M059J (cell line): ENCODE measurements at regions not wholly inside any gene's neighbourhood (a gene's known extent, or its start where the extent isn't known, plus 50 kb on each side); places are given as distances from the start of the nearest gene placed in this dataset.
A peak's percentile ranks its signal among the peaks of the same experiment; 100 is the strongest.

Source experiments
- DNase-seq: peaks from one replicate; pipeline ENCODE4 v3.0.0-alpha.2; 2012; ENCODE audit warnings: low read depth

DNA sequence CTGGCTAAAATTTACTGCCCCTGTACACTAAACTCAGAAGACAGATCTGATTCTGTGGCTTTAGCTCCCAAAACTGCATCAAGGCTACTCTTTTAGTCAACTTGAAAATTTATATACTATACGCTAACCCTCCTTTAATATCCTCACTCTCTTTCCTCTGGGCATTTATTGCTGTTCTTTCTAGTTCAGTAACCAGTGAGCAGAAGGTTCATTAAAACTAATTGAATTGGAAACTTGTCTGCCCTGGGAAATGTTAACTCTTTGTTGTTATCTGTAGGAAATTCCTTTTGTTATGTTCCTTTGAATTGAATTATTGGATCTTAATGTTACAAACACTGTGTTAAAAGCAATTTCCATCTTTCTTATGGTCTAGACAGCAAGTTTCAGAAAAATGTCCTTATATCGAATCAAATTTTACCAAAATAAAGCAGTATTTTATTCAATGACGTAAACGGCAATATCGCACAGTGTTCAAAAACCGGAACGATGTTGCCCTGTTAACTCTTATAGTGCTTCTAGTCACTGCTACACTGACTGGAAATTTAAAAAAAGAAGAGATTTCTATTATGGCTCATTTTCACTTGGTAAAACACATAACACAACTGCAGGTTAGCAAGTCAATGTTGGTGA, 168.3 kb downstream of the NR4A2 start:
- no peak for DNase-seq

DNA sequence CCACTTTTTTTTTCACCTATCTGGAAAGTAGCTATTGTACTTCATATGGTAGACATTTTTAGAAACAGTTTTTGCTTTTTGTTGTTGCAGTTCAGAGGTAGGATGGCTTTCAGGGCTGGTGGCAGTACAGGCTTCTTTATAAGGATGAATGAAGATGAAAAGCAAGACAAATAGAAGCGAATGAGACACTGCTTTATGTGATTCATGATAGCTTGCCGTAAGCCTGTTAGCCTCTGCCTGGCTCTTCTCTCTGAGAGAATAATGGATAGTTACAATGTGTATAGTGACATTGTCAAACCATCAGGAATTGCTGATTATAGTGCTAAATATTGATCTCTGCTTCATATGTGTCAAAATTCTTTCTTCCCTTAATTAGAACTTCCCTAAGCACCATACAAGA, 173.7 kb downstream of the NR4A2 start:
- no peak for DNase-seq

DNA sequence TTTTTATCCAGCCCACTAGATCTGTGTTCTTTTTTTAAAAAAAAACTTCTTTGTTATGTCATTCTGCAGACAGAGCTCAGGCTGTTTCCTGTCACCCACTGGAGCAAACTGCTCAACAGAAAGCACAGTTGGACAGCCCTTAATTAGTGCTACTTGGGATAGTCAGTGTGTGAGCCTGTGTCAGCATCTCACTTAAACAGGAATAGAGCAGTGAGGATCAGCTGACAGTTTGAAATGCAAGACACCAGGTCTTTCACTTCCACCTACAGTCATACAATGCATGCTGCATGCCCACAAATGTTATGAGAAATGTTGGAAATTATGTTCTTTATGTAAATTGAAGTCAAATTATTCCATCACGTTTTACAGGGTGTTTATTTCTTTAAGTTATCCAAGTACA, 174.9 kb downstream of the NR4A2 start:
- no peak for DNase-seq

DNA sequence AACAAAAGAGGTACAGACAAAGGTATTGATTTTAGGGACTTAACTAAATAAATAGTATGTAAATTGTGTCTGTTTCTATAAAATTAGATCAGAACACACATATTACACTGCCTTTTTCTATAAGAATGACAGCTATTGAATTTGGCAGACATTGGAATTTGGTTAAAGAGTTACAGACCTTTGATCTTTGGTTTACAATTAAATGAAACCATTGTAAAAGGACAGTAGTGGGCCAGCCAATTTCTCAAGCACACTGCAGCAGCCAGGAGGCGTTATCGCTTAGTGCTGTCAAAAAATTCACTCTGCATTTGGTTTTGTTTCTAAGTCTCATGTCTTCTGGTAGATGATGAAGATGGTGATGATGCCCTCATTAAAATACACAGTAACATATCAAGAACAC, 175.9 kb downstream of the NR4A2 start:
- DNase-seq: no peak

DNA sequence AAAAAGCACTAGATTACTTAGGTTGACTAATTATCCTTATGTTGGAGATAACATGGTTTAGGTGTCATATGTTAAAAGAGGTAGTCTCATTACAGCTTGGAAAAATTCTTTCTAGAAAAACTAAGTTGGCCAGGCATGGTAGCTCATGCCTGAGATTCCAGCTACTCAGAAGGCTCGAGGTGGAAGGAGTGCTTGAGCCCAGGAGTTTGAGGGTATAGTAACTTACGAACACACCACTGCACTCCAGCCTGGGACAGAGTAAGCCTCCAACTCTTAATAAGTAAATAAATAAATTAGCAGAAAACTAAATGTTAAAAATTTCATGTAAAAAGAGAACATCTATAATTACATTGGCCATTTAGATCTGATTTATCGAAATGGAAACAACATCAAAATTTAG, 177.2 kb downstream of the NR4A2 start:
- no peak for DNase-seq

DNA sequence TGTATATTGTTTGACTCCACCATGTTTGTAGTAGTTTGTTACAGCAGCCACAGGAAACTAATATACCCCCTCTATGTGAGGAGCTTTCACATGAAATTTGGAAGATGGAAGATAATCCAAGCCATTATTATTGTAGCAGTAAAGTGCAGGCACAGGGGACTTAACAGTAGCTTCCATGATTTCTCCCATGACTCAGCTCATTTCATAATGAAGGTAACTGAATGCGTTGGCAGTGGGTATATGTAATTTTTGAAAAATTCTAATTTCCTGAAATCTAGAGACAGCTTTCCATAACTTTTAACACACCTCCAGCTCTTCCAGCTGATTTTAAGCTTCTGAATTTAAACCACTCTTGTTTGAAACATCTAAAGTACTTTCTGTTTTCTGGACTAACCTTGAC, 181.2 kb downstream of the NR4A2 start:
- DNase-seq: no peak

DNA sequence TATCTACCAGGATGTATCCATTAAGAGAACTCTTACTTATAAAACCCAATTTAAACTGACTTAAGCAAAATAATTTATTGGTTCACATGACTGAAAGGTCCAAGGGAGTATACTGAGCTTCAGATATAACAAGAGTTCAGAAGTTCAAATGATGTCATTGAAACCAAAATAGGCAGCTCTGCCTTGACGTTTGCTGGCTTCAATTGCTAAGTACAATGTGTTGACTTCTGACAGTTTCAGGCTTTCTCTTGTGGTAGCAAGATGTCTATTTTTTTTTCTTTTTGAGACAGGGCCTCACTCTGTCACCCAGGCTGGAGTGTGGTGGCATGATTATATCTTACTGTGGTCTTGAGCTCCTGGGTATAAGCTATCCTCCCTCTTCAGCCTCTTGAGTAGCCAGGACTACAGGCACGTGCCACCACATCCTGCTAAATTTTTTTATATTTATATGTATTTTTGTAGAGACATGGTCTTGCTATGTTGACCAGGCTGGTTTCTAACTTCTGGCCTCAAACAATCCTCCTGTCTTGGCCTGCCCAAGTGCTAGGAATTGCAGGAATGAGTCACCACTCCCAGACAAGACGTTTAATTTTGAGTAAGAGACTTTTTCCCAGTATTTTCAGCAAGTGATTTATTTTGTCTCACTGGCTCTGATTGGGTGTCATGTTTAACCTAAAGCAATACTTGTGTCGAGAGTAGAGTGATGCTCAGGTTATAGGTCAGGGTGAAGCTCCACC, 184.8 kb downstream of the NR4A2 start:
- no peak for DNase-seq

DNA sequence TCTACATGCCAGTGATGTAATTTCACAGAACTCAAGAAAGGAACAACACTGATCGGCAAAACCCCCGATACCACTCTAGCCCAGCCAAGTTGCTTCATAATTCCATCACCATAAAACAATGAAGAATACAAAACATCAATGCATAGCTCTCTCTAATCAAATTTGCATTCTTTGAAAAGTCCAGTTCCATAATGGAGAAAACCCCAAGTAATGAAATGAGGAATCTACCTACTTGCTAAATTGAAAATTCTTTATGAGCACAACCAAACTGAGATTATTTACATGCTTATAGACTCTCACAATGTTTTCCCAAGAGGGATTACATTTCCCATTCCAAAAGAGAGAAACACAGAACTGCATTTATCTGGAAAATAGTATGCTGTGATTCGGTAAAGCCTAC, 186.5 kb downstream of the NR4A2 start:
- no peak for DNase-seq

DNA sequence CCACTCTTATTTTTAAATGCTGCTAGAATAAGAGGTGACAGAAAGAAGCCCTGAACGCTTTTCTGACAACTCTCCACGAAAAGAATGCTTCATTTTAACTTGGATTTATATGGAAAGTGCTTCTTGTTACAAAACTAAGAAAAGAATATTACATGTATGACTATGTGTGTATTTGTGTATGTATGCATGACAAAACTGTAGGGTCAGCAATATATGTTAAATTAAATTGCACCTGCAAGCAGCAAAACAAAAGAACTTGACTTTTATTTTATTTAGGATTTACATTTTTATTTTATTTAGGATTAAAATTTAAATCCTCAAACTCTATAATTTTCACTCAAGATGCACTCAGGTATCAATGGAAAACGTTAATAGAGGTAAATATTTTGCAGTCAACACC, 187.1 kb downstream of the NR4A2 start:
- DNase-seq: no peak

DNA sequence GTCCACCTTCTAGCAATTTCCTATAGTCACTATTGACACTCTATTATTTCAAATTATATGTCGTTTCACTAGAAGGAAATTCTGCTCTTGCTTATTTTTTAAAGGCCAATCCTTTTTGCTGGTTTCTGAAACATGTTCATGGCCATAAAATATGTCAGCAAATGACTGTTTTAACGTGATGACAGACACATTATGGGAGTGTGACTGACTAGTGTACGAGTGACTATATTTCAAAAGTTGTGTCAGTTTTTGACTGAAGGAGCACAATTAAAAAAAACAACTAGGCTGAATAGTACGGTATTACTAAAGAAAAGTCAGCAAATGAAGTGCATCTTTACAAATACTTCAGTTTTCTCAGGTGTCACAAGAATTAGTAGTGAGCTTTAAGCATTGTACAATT, 196.0 kb downstream of the NR4A2 start:
- no peak for DNase-seq

DNA sequence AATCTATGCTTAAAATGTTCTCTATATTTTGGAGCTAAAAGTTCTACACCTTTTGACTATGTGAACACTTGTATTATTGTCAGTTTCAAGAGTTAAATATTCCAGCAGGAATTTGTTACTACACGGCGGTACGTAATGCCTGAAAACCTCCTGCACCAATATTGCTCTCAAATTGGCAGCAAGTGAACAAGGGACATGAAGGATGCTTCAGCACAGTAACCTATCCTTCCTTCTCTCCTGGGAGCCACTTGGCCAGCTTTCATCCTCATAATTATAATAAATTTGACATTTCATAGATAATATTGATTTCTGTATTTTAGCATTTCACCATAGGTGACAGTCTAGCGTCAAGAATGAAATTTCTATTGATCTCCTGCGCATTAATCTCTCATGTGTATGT, 197.6 kb downstream of the NR4A2 start:
- no peak for DNase-seq

DNA sequence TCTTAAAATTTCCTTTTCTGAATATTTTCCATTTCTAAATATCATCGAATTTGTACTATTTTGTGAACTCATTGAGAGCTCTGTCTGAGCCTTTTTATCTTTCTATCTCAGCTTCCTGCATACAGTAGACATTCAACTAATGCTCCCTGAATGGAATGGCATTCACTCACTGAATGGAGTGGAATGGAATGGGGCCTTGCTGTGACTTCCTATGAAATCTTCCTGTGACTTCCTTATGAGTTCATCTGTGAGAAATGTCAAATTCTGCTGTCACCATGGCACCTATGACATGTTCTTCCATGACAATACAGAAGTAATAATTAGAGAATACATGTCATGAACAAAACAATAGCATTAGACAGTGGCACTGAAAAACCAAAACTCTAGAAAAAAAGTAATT, 199.6 kb downstream of the NR4A2 start:
- no peak for DNase-seq

DNA sequence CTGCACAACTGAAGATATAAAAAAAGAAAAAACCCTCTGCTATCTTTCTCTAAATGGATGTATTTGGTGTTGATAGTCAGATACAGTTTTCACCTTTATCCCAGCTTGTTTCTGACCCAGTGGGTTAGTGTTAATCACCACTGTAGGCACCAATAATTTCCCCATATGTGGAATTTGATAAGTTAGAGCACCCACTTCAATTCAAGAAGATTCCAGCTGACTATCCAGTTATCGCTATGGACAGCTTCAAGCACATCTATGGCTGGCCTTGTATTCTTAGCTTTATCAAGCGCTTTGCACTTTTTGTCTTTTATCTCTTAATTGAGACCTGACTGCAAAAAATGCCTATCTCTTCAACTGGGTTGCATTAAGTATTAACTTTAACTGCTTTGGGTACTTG, 200.4 kb downstream of the NR4A2 start:
- no peak for DNase-seq

DNA sequence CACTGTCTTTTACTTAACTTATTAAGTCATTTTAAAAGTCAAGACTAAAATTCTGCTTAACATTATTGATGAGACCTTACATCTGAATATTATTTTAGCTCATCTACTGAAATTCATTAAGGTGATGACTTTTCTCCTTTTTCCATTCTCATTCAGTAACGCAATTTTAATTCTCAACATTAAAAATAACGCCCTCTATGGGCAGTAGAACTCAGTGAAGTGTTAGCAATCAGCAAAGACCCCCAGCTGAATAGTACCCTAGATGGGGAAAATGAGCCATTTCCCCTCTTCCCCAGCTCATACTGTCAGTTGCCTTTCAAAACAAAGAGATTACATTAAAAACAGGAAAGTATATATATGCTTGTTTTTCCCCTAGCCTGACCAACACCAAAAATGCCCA, 203.3 kb downstream of the NR4A2 start:
- DNase-seq: no peak

DNA sequence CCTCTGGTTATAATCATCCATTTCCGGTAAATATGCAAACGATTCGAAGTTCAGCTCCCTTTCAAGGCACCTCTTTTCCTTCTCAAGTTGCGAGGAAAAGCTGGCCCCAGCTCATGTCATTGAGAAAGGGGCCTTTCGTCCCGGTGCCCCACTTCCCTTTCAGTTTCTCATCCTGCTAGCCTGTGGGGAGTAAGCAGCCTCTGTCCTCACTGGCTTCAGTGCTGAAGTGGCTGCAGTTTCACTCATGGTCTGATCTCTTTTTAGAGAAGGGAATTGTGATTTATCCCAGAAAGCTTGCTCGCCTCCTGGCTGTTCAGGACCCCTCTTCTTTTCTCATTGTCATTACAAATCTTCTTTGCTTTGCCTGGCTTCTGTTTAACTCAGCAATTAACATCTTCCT, 207.5 kb downstream of the NR4A2 start:
- DNase-seq: no peak

DNA sequence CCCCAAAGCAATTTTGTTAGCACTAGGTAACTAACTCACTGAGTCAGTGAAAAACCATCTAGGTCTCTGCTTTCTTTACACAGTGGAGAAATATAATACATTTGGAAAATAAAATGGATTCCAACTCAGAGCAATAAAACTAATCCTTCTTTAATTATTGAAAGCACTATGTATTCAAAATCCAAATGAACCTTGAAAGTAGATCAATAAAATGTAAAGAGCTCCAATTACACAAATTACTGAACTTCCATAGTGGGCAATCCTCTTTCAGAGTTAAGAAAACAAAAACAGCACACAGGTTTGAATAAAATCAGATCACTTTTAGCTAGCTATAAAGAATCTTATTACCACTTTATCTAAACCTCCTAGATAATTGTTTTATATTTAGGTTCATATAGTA, 208.1 kb downstream of the NR4A2 start:
- no peak for DNase-seq

DNA sequence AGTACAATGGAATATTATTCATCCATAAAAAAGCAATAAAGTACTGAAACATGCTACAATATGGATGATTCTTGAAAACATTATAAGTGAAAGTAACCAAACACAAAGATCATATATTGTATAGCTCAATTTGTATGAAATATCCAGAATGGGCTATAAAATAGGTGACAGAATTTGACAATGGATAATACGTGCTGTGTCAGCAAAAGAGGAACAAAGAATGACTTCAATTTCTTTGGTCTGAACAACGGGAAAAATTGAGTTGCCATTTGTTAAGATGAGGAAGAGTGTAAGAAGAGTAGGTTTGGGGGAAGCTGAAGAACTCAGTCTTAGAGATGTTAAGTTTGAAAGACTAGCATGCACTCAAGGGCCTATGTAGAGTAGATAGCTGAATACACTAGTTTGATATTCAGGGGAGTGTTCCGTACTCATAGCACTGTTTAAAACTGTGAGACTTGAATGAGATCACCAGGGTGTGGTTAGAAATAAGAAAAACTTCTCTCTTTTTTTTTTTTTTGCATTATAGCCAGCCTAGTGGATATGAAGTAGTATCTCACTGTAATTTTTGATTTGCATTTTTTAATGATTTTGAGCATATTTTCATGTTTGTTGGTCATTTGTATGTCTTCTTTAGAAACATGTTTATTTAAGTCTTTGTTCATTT, 213.6 kb downstream of the NR4A2 start:
- DNase-seq: no peak

DNA sequence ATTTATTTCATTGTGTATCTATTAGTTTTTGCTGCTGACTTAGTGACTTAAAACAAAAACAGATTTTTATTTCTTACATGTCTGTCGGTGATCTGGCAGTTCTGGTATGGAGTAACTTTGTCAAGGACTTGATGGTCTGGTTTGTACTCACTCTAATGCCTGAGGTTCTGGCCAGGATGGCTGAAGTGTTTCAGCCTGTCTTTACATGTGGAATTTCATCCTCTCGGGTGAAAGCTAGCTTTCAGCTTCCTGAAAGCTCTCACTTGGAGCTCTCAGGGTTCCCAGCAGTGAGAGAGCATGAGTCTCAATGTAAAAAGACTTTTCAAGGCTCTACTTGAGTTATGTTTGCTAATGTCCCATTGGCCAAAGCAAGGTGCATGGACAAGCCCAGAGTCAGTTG, 216.4 kb downstream of the NR4A2 start:
- DNase-seq: no peak

DNA sequence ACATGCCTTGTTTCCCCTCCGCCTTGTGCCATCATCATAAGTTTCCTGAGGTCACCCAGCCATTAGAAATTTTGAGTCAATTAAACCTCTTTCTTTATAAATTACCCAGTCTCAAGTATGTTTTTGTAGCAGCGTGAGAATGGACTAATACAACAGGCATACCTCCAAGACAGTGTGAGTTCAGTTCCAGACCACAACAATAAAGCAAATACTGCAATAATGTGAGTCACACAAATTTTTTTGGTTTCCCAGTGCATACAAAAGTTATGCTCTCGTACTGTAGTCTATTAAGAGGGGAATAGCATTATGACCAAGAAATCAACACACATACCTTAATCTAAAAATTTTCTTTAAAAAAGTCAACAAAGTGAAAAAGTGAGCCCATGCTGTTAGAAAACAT, 217.2 kb downstream of the NR4A2 start:
- peak; percentile 7 for DNase-seq

DNA sequence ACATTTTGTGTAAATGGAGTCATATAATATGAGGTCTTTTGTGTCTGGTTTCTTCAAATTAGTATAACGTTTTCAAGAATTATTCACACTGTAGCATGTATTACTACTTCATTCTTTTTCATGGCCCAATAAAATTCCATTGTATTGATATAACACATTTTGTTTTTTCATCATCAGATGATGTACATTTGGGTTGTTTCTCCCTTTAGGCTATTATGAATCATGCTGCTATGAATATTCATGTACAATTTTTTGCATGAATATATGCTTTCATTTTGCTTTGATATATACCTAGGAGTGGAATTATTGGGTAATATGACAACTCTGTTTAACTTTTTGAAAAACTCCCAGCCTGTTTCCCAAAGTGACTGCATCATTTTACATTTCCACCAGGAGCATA, 220.2 kb downstream of the NR4A2 start:
- DNase-seq: no peak

DNA sequence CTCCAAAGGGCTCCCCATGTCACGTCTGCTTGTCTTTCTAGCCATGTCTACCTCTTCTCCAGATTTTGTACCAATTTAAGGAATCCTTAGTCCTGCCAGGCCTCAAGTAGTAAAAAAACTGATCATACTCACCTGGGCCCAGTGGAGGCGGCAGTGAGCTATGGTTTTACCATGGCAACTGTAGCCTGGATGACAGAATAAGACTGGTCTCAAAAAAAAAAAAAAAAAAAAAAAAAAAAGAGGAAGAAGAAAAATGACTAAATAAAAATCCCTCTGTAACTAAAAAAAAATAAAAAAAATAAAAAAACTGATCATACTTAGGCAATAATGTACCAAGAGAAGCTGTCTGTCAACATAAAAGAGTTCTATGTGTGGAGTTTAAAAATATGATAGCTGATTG, 221.6 kb downstream of the NR4A2 start:
- DNase-seq: peak; percentile 3

DNA sequence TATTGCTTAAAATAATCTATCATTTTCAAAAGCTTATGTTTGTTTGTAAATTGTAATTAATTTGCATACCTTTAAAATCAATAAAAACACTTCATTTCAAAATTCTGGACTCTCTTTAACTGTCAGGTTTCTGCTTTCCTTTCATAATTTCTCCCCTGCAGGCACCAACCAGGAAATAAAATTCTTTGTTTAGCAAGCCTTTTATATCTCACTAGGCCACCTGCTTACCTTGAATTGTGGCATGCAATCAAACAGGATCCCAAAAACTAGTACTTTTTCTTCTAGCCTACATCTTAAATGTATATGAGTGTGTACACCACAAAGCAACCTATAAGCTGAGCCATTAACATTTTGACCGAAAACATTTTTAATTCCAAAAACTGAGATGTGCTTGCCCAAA, 233.1 kb downstream of the NR4A2 start:
- no peak for DNase-seq

DNA sequence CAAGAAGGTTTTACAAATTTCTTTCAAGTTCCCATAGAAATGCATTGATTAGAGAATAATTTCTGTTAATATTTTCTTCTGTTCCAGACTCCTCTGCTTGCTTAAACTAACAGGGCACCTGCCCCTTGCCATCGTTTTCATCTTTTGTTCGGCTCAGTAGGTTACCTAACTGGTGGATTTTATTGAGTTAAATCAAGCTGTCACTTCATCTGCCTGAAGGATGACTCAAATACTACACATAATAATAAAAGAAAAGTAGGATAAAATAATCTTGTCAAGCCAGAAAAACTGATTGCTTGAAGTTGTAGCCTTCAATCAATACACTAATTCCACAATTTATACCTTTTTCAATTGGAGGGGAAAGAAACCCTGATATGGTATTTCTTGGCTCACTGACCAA, 234.0 kb downstream of the NR4A2 start:
- no peak for DNase-seq
